Stimulated activated CD8-positive, alpha-beta memory T cell treated with anti-CD3 and anti-CD28 coated beads, Interleukin-4, amount 100 ng/mL, for 48 hours (primary cell): ENCODE measurements at regions not wholly inside any gene's neighbourhood (a gene's known extent, or its start where the extent isn't known, plus 50 kb on each side); places are given as distances from the start of the nearest gene placed in this dataset.

Experiments
- DNase-seq: peaks from one replicate; pipeline ENCODE4 v3.0.0-alpha.2; 2020

DNA sequence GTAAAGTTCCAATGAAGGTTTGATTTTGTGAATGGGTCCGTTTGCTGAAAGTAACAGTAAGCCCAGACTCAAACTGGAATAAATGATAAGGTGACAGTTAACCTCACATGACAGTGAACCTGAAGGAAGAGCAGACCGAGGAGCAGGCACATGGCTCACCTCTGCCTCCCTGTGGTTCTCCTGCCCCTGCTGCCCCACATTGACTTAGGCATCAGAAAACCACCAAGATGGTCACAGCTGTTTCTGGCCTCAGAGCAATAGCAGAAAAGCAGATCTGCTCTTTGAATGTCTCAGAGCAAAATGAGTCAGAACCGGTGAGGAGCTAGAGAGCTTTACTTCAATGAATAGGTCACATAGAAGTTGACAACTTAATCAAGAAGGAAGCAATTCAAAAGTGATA, 487.6 kb downstream of the METTL4 start:
- no peak for DNase-seq

DNA sequence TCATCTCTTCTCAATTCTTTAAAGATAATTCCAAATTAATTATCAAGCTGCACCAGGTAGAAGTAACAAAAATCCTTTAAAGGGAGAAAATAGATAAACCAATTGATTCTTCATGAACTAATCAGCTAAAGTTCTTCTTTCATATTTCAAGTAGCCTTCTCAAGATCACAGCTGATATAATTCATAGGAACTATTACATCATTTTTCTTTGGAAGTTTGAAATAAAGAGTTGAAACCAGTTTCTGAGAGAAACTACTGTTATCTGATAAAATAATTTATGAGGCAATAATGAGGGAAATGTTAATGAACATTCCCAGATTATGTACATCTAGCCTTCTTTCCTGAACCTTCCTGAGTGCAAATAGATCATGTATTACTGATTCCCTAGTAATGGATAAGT, 484.9 kb downstream of the METTL4 start:
- DNase-seq: no peak

DNA sequence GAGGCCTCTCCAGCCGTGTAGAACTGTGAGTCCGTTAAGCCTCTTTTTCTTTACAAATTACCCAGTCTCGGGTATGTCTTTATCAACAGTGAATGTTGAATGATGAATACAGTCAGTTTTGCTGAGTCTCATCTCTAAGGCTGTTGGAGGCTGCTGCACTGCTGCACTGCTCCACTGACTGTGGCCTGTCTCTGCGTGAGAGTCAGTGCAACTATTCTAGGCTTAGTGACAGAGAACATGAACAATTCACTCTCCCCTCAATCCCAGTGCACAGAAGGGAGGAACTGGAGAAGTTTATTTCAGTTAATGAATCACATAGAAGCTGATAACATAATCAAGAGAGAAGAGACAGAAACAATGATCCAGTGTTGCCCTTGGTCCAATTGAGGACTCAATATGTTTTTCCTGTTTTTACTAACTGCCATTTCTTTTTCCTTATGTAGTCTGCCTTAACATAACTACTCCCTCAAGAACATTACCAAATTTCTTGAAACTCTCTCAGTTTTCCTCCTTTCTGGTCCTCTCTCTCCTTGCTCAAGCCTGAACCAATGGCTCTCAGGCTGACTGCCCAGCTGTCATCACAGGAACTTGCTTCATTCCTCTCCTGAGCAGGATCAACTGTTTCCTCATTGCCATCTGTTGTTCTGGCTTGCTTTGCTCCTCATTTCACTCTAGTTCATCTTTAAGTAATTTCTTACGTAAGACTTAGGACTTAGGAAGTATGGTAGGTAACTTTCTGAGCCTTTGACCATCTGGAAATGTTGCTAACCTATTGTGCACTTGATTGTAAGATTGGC, 483.2 kb downstream of the METTL4 start:
- DNase-seq: no peak

DNA sequence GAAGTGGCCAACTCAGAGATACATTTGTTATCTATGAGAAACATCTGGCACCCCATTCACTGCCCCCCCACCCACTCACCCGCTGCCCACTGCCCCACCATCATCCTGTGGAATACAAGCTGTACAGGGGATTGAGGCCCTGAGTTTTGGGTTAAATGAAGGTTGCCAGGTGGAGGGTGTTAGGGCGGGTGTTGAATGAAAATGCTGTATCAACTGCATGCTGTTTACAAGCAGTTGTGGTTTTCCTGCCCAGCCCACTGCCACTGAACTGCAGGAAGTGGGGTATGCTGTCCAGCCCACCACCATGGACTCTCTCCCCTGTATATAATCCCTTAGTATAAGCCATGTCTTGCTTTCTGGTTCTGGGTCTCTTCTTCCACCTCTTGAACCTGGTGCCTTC, 481.9 kb downstream of the METTL4 start:
- no peak for DNase-seq

DNA sequence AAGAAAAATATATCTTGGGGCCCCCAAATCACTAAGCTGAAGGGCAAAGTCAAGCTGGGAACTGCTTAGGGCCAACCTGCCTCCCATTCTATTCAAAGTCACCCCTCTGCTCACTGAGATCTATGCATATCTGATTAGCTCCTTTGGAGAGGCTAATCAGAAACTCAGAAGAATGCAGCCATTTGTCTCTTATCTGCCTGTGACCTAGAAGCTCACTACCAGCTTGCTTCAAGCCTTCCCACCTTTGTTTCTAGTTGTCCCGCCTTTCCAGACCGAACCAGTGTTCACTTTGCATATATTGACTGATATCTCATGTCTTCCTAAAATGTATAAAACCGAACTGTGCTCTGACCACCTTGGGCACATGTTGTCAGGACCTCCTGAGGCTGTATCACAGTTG, 479.4 kb downstream of the METTL4 start:
- no peak for DNase-seq

DNA sequence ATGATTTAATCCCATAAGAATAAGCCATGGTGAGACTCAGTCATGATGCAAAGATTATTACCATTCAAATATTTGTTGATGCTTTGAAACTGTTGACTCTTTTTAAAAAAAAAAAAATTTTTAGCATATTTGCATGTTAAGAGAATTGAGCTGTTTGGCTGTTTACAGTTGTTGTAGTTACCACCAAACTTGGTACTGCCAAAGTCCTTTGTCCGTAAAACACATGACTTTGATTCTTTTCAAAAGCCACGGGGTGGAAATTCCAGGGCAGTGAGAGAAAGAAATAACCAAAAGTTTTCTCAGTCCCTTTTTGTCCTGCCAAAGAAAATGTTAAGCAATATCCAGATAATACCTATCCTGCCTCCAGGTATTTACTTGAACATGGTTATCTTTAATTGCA, 474.8 kb downstream of the METTL4 start:
- no peak for DNase-seq

DNA sequence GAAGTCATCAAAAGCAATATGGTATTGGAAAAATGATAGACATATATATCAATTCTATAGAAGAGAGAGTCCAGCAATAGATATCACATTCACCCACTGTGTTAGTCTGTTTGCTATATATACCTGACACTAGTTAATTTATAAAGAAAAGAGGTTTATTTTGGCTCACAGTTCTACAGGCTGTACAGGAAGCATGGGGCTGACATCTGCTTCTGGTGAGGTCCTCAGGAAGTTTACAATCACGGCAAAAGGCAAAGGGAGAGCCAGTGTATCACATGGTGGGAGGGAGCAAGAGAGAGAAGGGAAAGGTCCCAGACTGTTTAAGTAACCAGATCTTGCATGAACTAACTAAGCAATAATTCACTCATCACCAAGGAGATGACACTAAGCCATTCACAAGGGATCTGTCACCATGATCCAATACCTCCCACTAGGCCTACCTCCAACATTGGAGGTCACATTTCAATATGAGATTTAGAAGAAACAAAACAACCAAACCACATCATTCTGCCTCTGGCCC, 470.6 kb downstream of the METTL4 start:
- DNase-seq: no peak

DNA sequence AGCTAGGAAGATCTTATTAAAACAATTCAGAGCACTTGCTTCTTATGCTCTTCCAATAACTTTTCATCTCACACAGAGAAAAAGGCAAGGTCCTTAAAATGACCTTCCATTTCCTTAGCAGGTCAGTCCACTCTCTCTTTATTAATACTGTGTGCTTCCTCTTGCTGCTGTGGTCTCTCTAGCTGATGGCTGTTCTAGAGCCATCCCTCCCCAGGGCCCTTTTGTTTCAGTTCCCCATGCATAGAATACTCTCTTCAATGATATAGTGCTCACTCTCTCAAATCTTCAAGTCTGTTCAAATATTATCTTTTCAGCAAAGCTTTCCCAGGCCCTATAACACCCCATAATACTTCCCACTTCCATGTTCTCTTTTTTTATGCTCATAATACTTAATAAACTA, 469.3 kb downstream of the METTL4 start:
- no peak for DNase-seq

DNA sequence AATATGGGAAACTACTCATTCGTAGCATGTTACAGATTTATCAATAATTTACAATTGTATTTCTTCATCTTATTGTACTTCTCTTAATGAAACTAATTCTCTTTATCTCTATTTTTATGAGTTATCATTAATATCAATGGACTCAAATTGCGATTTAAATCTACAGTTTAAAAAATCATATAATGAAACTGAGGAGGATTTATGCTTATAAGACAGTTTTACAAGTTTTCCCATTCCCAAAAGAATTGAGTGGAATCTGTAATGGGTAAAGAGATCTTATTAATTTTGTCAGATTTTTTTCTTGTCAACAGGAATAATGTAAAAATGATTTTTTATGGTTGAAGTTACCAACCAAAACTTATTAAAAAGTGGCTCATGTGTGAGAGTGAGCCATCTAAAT, 468.0 kb downstream of the METTL4 start:
- DNase-seq: no peak

DNA sequence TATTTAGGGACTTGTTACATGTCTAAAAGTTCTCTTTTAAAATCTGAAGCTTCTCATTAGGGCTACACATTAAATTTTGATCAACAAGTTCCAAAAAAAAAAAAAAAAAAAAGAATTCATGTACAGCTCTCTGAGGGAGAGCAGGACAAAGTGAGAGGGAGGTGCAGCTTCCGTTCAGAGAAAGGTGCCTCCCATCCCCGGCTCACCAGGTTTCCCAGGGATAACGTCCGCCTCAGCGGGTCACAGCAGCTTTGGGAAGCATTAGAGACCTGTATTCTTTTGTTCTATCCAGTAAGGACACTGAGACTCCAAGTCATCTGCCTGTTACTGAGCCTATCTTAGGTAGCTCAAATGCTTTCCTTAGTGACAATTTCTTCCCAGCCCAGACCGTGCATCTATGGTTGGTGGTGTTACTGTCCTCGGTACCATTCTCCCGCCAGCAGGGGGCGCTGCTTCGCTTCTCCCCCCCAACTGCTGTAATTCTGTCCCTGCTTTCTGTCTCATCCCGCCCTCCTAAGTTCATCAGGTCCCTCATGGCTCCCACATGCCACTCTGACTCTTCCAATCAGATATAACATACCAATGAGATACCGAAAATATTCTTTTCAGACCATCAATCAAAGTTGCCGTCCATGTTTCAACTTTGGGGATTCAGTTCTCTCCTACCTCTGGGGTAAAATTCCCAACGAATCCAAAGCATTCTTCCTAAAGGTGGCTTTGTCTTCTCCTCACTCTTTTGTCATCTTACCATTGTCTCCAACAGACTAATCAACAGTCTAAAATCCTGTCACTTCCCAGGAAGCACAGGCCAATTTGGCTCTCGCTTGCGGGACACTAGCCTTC, 466.5 kb downstream of the METTL4 start:
- DNase-seq: peak; percentile 73

DNA sequence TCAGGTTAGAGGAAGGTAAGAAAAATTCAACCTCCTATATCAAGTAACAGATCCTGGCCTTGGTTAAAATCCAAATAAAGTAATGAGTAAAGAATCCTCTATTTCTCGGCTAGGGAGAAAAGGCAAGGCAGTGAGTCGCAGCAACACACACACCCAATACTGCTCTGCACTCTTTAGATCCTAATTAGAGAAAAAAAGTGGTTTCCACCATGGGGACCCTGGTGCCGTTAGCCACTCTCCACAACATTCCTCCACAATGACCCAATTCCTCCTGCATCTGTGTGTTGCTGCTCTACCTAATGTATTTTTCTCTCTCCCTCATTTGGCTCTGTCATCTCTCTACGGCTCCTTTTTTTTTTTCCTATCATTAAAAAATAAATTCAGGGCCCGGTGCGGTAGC, 462.7 kb downstream of the METTL4 start:
- DNase-seq: no peak

DNA sequence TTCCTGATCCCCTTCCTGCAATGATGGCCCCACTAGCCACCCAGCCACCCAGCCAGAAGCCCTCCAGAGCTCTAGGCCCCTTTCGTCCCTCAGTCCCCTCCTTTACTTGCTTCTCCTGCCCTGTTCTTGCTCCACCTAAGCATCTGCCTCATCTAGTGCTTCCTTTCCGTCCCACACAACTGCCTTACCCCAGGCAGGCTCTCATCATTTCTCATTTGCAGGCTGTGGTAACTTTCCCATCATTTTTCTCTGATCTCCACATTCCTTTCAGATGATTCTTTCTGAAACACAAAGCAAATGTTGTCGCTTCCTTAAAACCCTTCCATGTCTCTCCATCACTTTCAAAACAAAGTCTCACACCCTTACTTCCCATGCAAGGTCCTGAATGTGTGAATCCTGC, 459.8 kb downstream of the METTL4 start:
- DNase-seq: no peak

DNA sequence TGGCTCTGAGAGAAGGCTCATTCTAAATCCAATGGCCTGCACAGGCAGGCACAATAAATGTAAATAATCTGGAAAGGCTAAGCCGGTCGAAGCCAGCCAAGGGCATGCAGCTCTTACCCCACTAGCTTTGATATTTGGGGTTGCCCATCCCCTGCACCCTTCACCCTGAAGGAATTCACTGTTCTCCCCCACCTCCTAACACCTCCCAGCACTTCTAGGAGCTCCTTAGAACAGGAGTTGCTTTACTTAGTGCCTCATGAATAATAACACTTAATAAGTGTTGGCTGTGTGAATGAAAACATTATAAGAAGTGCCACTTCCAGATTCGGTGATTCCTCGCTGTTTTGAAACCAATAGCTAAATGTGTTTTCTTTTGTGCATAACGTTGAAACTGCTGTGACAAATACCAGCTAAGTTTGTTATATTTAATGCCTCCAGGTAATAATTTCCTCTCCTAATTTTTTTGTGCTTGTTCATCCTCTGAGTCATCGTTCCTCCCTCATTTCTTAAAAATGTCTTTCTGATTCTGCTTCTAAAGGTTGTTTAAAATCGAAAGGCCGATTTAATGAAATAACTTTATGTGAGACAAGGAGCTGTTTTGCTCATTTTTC, 458.8 kb downstream of the METTL4 start:
- DNase-seq: no peak

DNA sequence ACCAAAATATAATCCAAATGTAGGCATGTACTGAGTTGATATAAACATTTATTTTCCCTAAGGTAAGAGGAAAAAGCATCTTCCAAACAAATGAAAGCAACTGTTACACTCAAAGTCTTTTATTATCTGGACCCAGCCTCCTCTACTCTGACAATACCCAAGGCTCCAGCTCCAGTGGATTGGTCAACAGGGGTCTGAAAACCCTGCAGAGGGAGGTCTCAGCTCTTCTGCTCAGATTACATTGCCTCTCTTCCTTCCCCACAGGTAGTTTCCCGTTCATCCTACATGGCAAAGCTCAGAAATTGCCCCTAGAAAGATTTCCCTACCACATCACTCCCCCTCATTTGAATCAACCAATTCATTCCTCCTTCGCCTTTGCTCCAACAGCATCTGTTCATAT, 457.0 kb downstream of the METTL4 start:
- DNase-seq: no peak

DNA sequence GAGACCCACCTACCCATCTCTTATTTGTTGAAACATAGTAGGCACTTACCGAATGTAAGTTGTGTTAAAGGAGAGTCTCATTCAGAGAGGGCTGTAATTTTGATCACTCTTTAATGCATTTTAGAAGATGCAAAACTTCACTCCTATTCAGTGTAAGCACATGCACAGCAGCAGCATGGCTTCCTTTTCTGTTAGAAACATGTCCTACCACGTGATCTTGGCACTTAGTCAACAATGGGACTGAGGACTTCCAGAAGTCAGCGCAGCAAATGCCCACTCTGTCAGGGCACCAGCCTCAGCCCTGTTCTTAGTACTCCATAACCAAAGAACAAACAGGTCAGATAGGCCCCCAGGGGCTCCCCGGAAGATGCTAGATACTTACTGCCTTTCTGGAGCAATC, 456.5 kb downstream of the METTL4 start:
- DNase-seq: no peak

DNA sequence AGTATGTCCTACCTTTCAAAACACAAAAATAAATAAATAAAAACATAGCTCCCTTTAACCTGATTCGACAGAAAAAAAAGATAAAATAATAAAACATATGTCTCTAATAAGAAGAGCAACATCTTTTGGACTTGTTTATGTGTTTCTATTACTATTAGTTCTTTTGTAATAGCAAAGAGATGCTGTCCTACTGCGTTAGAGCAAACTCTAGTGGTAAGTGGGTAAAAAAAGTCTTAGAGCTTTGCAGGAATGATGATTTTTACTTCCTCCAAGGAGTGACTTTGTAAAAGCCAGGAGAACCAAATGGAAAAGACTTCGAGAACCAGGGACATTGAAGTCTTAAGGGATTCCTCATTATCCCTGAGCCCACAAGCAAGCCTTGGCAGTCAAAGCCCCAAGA, 450.1 kb downstream of the METTL4 start:
- no peak for DNase-seq

DNA sequence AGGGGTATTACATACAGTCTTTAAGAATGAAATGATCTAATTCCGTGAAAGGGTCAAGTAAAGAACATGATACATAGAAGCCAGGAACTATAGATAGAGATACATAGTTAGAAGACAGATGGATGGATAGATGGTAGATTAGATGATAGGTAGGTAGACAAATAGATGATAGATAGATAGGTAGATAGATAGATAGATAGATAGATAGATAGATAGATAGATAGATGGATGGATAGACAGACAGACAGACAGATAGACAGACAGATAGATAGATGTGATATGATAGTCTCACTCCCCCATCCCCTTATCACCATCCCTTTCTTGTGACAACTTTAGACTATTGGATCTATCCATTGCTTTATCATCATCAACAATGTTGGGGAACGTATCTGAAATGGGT, 448.2 kb downstream of the METTL4 start:
- DNase-seq: no peak

DNA sequence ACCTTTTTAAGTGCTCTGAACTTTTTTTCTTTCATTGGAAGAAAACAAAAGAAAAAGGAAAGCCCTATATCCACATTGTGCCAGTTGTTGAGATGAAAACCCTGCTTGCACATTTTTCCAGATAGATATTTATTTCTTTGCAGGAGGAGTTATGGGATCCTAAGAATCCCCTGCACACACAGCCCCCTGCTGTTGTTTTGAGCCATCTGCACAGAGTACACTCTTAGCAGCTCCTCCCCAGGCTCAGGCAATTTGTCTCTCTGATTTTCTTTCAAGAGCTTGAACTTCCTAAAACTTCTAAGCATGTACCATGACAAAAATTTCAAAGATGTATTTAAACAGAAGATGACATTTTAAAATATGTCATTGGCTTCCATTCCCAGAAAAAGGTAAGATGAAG, 436.9 kb downstream of the METTL4 start:
- DNase-seq: no peak

DNA sequence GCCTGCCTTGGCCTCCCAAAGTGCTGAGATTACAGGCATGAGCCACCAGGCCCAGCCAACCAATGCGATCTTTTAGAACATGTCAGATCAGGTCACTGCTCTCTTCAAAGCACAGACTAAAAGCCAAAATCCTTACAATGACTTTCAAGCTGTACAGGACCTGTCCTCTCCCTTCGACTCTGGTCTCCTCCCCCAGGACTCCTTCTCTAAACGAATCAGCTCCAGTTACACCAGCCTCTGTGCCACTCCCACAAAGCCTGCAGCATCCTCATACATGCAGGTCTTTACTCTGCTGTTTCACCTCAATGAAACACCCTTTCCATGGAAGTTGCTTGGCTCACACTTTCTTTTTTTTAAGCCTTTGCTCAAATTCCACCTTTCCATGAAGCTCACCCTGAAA, 436.0 kb downstream of the METTL4 start:
- no peak for DNase-seq

DNA sequence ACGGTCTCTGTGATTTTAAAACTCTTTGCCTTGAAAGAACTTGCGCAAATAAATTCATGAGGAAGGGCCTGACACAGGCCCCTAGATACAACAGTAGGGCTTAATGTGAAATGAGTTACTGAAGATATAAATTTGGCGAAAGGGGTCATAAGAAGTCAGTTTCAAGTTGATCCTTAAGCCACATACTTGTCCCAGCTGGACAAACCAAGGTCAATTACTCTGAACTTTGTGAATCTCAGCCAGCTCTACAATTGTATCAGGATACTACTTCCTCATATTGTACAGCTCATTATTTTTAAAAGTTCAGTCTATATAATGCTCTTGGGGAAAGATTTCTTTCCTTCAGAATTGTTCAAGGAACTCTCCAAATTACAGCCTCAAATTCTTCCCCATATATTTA, 432.8 kb downstream of the METTL4 start:
- DNase-seq: no peak

DNA sequence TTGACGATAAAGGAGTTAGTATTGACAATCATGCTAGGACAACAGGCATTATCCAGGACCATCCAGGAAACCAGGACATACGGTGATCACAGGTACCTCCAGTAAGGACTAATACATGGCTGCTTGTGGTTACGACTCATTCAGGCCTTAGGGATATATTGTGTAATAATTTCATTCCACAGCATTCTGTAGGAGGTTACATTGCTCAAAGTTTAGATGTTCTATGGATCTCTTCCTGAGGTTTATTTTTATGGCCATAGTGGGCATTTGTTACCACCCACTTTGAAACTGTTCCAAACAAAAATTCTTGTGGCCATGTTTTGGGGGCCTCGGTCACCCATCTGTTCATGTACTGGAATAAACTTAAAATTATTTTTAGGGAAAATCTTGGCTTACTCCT, 431.6 kb downstream of the METTL4 start:
- no peak for DNase-seq

DNA sequence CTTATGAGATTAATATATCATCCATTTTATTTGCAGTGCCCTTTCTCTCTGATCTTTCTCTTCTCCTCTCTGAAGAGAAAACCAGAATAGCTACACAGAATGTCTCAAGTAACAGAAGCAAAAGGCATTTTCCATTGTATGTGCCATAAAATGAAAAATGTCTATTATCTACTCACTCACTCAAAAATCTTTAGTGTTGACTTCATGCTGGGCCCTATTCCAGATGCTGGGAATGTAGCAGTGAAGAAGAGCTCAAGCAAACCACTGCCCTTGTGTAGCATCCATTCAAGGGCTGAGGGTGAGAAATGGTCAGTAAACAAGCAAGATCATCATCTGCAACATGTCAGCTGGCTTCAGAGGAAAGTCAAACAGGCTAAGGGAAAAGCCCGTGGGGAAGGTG, 427.7 kb downstream of the METTL4 start:
- no peak for DNase-seq

DNA sequence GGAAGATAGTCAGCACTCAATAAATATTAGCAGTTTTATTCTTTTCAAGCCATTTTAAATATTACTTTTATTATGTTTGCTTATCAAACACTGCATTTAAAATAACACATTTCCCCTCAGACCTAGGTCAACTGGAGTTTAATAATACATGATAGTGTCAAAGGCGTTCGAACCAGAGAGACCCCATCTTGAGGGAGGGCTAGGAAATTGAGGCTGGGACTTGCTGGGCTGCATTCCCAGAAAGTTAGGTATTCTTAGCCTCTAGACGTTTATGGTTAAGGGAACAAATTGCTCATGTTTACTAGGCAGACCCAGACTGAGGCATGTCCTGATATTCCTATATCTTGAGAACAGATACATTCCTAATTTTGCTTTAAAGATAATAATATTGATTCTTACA, 426.5 kb downstream of the METTL4 start:
- no peak for DNase-seq

DNA sequence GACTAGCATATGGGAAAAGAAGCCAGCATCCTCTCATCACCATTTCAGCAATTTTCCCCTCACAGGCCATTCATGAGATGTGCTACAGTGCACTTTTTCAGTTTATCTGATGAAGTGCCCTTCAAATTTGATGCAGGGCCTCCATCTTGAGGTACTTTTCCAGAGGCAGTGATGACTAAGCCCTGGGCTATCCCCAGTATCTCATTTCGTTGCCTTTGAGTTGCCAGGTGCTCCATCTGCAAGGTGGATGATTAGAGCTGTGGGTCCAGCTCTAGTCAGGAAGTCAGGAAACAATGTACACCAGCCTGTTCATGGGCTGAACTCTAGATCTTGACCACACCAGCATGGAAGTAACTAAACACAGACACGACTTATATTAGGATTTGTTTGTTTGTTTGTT, 425.2 kb downstream of the METTL4 start:
- DNase-seq: no peak
